ENCODE measurements at regions not wholly inside any gene's neighbourhood (a gene's known extent, or its start where the extent isn't known, plus 50 kb on each side); places are given as distances from the start of the nearest gene placed in this dataset.

GRCh38 chr7:35530124-35531109 is 164.5 kb downstream of the HERPUD2 start:
- Histone ChIP-seq H3K4me3 (ENCODE audit: low read depth, low read length, poor library complexity, severe bottlenecking) (no peak overlapping the region), H3K4me1 (ENCODE audit: insufficient read depth, low read length, poor library complexity, severe bottlenecking) (no peaks in the 10 kb centered on the region)
- no peak for DNase-seq (ENCODE audit: low spot score)

GRCh38 chr7:35529713-35530112 is 165.2 kb downstream of the HERPUD2 start:
- BruUV-seq (replicated peaks) = no TSS peak
- H3K27me3 ChIP-seq (replicated peaks; ENCODE audit: insufficient read depth, low read depth, low read length, poor library complexity) = no peaks in the 10 kb centered on the region
- no peaks in the 10 kb centered on the region for H3K9me3 ChIP-seq (ENCODE audit: low read depth, low read length, poor library complexity, severe bottlenecking)
- CTCF ChIA-PET = no interaction called here
- H3K27ac ChIP-seq (ENCODE audit: low read depth, low read length, poor library complexity, severe bottlenecking) = no peak overlapping the region
- no peak for DNase-seq (ENCODE audit: low spot score)
- no peak for TF ChIP-seq CTCF (conservative IDR thresholded peaks at IDR 0.05; ENCODE audit: low read depth, low read length)
- intact Hi-C loops (cut with micrococcal nuclease; ENCODE audit: unreplicated experiment) = loop anchor here (10.0 kb wide), 1 partner anchor 455 kb away; no protein-coding TSS in a partner anchor
- no peaks in the 10 kb centered on the region for H3K36me3 ChIP-seq (ENCODE audit: insufficient read depth, low read length, poor library complexity, severe bottlenecking)
- no peaks in the 10 kb centered on the region for H3K4me1 ChIP-seq (ENCODE audit: insufficient read depth, low read length, poor library complexity, severe bottlenecking)
- H3K4me3 ChIP-seq (ENCODE audit: low read depth, low read length, poor library complexity, severe bottlenecking) = no peak overlapping the region
- POLR2A ChIA-PET (ENCODE audit: low non-redundant PET) = no interaction called here

More at GRCh38 chr7:35530124-35531109, 164.5 kb downstream of the HERPUD2 start:
- no peak for TF ChIP-seq CTCF (conservative IDR thresholded peaks at IDR 0.05; ENCODE audit: low read depth, low read length)
- TF ChIP-seq EZH2 (IDR thresholded peaks at IDR 0.05; ENCODE audit: borderline replicate concordance, low read depth, low read length, poor library complexity, severe bottlenecking) = no peak
- CTCF ChIA-PET = interaction anchor here (1.0 kb wide), 1 partner anchor 10 kb away, joined by 3 read pairs; no protein-coding TSS in a partner anchor
- no TSS peak for BruUV-seq (replicated peaks)
- Histone ChIP-seq H3K36me3 (ENCODE audit: insufficient read depth, low read length, poor library complexity, severe bottlenecking) (no peaks in the 10 kb centered on the region), H3K27ac (ENCODE audit: low read depth, low read length, poor library complexity, severe bottlenecking) (no peak overlapping the region), H3K9me3 (ENCODE audit: low read depth, low read length, poor library complexity, severe bottlenecking) (no peaks in the 10 kb centered on the region), H3K27me3 (replicated peaks; ENCODE audit: insufficient read depth, low read depth, low read length, poor library complexity) (no peaks in the 10 kb centered on the region)
- POLR2A ChIA-PET (ENCODE audit: low non-redundant PET) = no interaction called here
- intact Hi-C loops (cut with micrococcal nuclease; ENCODE audit: unreplicated experiment) = loop anchor here (10.0 kb wide), 1 partner anchor 456 kb away; no protein-coding TSS in a partner anchor

GRCh38 chr7:35528381-35528977 is 166.5 kb downstream of the HERPUD2 start:
- H3K27ac ChIP-seq (ENCODE audit: low read depth, low read length, poor library complexity, severe bottlenecking) = no peak overlapping the region
- POLR2A ChIA-PET (ENCODE audit: low non-redundant PET) = no interaction called here

More at GRCh38 chr7:35528381-35528977, 166.5 kb downstream of the HERPUD2 start:
- CTCF ChIA-PET = no interaction called here
- no peak for TF ChIP-seq EZH2 (IDR thresholded peaks at IDR 0.05; ENCODE audit: borderline replicate concordance, low read depth, low read length, poor library complexity, severe bottlenecking)
- TF ChIP-seq CTCF (conservative IDR thresholded peaks at IDR 0.05; ENCODE audit: low read depth, low read length) = no peak
- H3K4me1 ChIP-seq (ENCODE audit: insufficient read depth, low read length, poor library complexity, severe bottlenecking) = no peaks in the 10 kb centered on the region
- intact Hi-C loops (cut with micrococcal nuclease; ENCODE audit: unreplicated experiment) = no loop called here
- no peaks in the 10 kb centered on the region for H3K36me3 ChIP-seq (ENCODE audit: insufficient read depth, low read length, poor library complexity, severe bottlenecking)
- H3K9me3 ChIP-seq (ENCODE audit: low read depth, low read length, poor library complexity, severe bottlenecking) = no peaks in the 10 kb centered on the region
- H3K4me3 ChIP-seq (ENCODE audit: low read depth, low read length, poor library complexity, severe bottlenecking) = no peak overlapping the region
- H3K27me3 ChIP-seq (replicated peaks; ENCODE audit: insufficient read depth, low read depth, low read length, poor library complexity) = no peaks in the 10 kb centered on the region
- DNase-seq (ENCODE audit: low spot score) = no peak
- BruUV-seq (replicated peaks) = no TSS peak
